Hypothalamus (tissue), 51 donors: ENCODE measurements at regions not wholly inside any gene's neighbourhood (a gene's known extent, or its start where the extent isn't known, plus 50 kb on each side); places are given as distances from the start of the nearest gene placed in this dataset.

Experiments used
- DNase-seq, 51 donors: peaks; one replicate each; lab custom pipeline; 2025; lab: John Stamatoyannopoulos, UW

- peak in 1 of 51 donors; percentile 8 for DNase-seq
Observed at GRCh38 chr16:66081775-66082366, 284.6 kb upstream of the CDH5 start.

GRCh38 chr16:66079671-66080334 lies 286.7 kb upstream of the CDH5 start:
- no peak for DNase-seq

- peak in 34 of 51 donors; percentile 1 to 66 (median 22) for DNase-seq
Observed at GRCh38 chr16:66070140-66070917, 296.2 kb upstream of the CDH5 start.

GRCh38 chr16:66069587-66069986 lies 296.9 kb upstream of the CDH5 start:
- no peak for DNase-seq

- no peak for DNase-seq
Observed at GRCh38 chr16:66066404-66066803, 300.1 kb upstream of the CDH5 start.

- DNase-seq: no peak
Observed at GRCh38 chr16:66065925-66066324, 300.6 kb upstream of the CDH5 start.

GRCh38 chr16:66064801-66065530 lies 301.5 kb upstream of the CDH5 start:
- no peak for DNase-seq

GRCh38 chr16:66058832-66059231 lies 307.7 kb upstream of the CDH5 start:
- no peak for DNase-seq

GRCh38 chr16:66058172-66058691 lies 308.3 kb upstream of the CDH5 start:
- DNase-seq: no peak

- no peak for DNase-seq
Observed at GRCh38 chr16:66057057-66057456, 309.4 kb upstream of the CDH5 start.

GRCh38 chr16:66054095-66054494 lies 312.4 kb upstream of the CDH5 start:
- no peak for DNase-seq

- DNase-seq: no peak
Observed at GRCh38 chr16:66052745-66053144, 313.7 kb upstream of the CDH5 start.

GRCh38 chr16:66050991-66051390 lies 315.5 kb upstream of the CDH5 start:
- DNase-seq: no peak

- no peak for DNase-seq
Observed at GRCh38 chr16:66049865-66050264, 316.6 kb upstream of the CDH5 start.

GRCh38 chr16:66045626-66046025 lies 320.9 kb upstream of the CDH5 start:
- no peak for DNase-seq

GRCh38 chr16:66044556-66044955 lies 321.9 kb upstream of the CDH5 start:
- DNase-seq: no peak

- DNase-seq: no peak
Observed at GRCh38 chr16:66044089-66044488, 322.4 kb upstream of the CDH5 start.

GRCh38 chr16:66043326-66043725 lies 323.2 kb upstream of the CDH5 start:
- DNase-seq: no peak

GRCh38 chr16:66042341-66042740 lies 324.1 kb upstream of the CDH5 start:
- no peak for DNase-seq

GRCh38 chr16:66041907-66042306 lies 324.6 kb upstream of the CDH5 start:
- DNase-seq: no peak

- no peak for DNase-seq
Observed at GRCh38 chr16:66039793-66040192, 326.7 kb upstream of the CDH5 start.
